Hepatocyte (in vitro differentiated cells): ENCODE measurements at regions not wholly inside any gene's neighbourhood (a gene's known extent, or its start where the extent isn't known, plus 50 kb on each side); places are given as distances from the start of the nearest gene placed in this dataset.

Experiments used
- CTCF ChIP-seq: fragments of 200-600 bp; sonication (generic); IDR thresholded peaks from 2 replicates; pipeline ENCODE4 v1.5.1; 2016; ENCODE audit warnings: antibody characterized with exemption, mild to moderate bottlenecking; ENCODE audit not compliant: poor library complexity
- EZH2 ChIP-seq: fragments of 200-600 bp; sonication (generic); IDR thresholded peaks from 2 replicates; pipeline ENCODE4 v1.6.1; 2016; ENCODE audit warnings: antibody characterized with exemption, mild to moderate bottlenecking, borderline replicate concordance

- TF ChIP-seq EZH2 (no peak), CTCF (no peak)
These were observed 96.5 kb upstream of the AHI1 start for GRCh38 chr6:135594000-135594399.
